ENCODE measurements at regions not wholly inside any gene's neighbourhood (a gene's known extent, or its start where the extent isn't known, plus 50 kb on each side); places are given as distances from the start of the nearest gene placed in this dataset.
A peak's percentile ranks its signal among the peaks of the same experiment; 100 is the strongest.

DNA sequence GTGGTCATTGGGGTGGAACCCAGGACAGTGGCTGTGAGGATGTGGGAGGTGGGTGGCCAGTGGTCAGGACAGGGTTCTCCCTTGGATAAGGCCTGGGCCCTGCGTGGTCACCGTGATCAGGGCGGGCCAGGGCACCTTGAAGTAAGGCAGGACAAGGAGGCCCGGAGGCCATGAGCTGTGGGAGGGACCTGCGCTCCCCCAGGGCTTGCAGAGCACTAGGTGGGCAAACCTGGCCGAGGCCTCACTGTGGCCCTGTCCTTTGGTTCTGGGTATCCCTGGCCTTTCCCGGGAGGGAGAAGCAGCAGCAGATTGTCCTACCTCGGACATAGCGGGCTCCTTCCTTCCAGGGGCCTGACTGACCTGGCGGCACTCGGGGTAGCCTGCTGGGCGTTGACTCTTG lies 144.8 kb upstream of the RET start:
- ATAC-seq (no peak), DNase-seq (no peak)
- H3K27ac ChIP-seq (ENCODE audit: low read length): no peak overlapping the region
- peaks cover 11% of the 10 kb centered on the region for H3K27me3 ChIP-seq (ENCODE audit: control insufficient read depth, insufficient read depth, low read length)
- TF ChIP-seq, protein P1, sequence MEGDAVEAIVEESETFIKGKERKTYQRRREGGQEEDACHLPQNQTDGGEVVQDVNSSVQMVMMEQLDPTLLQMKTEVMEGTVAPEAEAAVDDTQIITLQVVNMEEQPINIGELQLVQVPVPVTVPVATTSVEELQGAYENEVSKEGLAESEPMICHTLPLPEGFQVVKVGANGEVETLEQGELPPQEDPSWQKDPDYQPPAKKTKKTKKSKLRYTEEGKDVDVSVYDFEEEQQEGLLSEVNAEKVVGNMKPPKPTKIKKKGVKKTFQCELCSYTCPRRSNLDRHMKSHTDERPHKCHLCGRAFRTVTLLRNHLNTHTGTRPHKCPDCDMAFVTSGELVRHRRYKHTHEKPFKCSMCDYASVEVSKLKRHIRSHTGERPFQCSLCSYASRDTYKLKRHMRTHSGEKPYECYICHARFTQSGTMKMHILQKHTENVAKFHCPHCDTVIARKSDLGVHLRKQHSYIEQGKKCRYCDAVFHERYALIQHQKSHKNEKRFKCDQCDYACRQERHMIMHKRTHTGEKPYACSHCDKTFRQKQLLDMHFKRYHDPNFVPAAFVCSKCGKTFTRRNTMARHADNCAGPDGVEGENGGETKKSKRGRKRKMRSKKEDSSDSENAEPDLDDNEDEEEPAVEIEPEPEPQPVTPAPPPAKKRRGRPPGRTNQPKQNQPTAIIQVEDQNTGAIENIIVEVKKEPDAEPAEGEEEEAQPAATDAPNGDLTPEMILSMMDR (IDR thresholded peaks at IDR 0.05): no peak
- H3K4me3 ChIP-seq (ENCODE audit: low read length): no peak overlapping the region
- peaks cover 29 to 44% of the 10 kb centered on the region in 2 donors for H3K27me3 Mint-ChIP-seq (ENCODE audit: low read depth in 2 of 2)
- H3K36me3 ChIP-seq (ENCODE audit: control insufficient read depth, insufficient read depth, low read length): no peaks in the 10 kb centered on the region
- no peak overlapping the region for H3K27ac Mint-ChIP-seq
- H3K36me3 Mint-ChIP-seq: no peaks in the 10 kb centered on the region
- no peaks in the 10 kb centered on the region for H3K9me3 Mint-ChIP-seq
- peaks cover 8 to 19% of the 10 kb centered on the region in 2 donors for H3K4me1 Mint-ChIP-seq
- peaks cover 13% of the 10 kb centered on the region for H3K4me1 ChIP-seq (ENCODE audit: control insufficient read depth, insufficient read depth, low read length)
- intact Hi-C loops (cut with micrococcal nuclease): no loop called here
- WGBS (ENCODE audit: insufficient coverage): 95% methylated on average over 12 of the region's 12 CpGs
- H3K4me3 Mint-ChIP-seq: no peak overlapping the region
- no peaks in the 10 kb centered on the region for H3K9me3 ChIP-seq (ENCODE audit: control insufficient read depth, insufficient read depth, low read length)

GRCh38 chr10:42932735-42933447 lies 144.0 kb upstream of the RET start:
- Histone ChIP-seq H3K4me3 (ENCODE audit: low read length) (no peak overlapping the region), H3K27me3 (ENCODE audit: control insufficient read depth, insufficient read depth, low read length) (peaks cover 11% of the 10 kb centered on the region), H3K36me3 (ENCODE audit: control insufficient read depth, insufficient read depth, low read length) (no peaks in the 10 kb centered on the region), H3K27ac (ENCODE audit: low read length) (no peak overlapping the region), H3K4me1 (ENCODE audit: control insufficient read depth, insufficient read depth, low read length) (peaks cover 13% of the 10 kb centered on the region), H3K9me3 (ENCODE audit: control insufficient read depth, insufficient read depth, low read length) (no peaks in the 10 kb centered on the region)
- intact Hi-C loops (cut with micrococcal nuclease): no loop called here
- TF ChIP-seq, protein P1 (IDR thresholded peaks at IDR 0.05): no peak
- Mint-ChIP-seq H3K27ac (no peak overlapping the region), H3K27me3 (ENCODE audit: low read depth in 2 of 2) (peaks cover 26 to 40% of the 10 kb centered on the region in 2 donors), H3K4me3 (peak overlapping the region; percentile 79), H3K4me1 (peaks cover 8 to 19% of the 10 kb centered on the region in 2 donors), H3K36me3 (no peaks in the 10 kb centered on the region), H3K9me3 (no peaks in the 10 kb centered on the region)
- WGBS (ENCODE audit: insufficient coverage): 8% methylated on average over 45 of the region's 45 CpGs
- ATAC-seq: peak in 2 of 3 donors; percentile 6 to 60
- DNase-seq: peak in 1 of 2 donors; percentile 70

DNA sequence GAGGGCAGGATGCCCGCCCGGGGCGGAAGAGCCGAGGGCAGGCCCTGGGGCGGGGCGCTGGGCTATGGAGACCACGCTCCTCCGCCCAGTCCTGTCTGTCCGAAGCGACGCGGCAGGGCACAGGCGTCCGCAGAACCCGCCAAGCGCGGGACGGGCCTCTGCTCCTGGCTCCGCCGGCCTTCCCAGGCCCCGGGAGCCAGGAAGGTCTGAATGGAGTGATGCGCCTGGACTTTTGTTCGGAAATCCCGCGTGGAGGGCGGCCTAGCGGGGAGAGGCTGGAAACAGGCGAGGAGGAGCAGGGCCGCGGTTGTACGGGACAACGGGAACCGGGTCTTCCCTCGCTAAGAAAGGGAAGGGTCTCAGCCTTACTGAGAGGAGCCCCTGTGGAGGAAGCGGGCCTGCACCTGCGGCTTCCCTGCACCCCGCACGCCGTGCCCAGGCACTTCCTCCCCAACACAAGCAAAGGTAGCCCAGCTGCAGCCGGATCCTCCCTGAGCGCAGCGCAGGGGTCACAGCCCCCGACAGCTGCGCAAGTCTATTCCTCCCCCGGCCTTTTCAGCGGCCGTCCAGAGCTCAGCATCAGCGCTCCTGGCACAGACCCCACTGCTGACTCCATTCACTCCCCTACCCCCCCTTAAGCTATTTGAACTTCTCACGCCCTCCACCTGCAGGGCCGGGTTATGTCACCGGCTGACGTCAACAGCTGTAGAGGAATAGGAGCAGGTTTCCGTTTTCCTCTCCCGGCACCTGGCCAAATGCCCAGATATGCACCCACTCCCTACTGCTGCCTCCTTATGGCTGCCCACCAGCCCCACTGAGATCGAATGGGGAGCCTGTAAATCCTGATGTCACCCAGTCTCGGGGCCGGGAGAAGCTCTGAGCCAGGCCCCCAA lies 143.2 kb upstream of the RET start:
- Mint-ChIP-seq H3K4me1 (peaks cover 8 to 19% of the 10 kb centered on the region in 2 donors), H3K27ac (no peak overlapping the region), H3K36me3 (no peaks in the 10 kb centered on the region), H3K4me3 (peak overlapping the region; percentile 79), H3K9me3 (no peaks in the 10 kb centered on the region), H3K27me3 (ENCODE audit: low read depth in 2 of 2) (peaks cover 21 to 37% of the 10 kb centered on the region in 2 donors)
- Histone ChIP-seq H3K27ac (ENCODE audit: low read length) (no peak overlapping the region), H3K9me3 (ENCODE audit: control insufficient read depth, insufficient read depth, low read length) (no peaks in the 10 kb centered on the region), H3K4me1 (ENCODE audit: control insufficient read depth, insufficient read depth, low read length) (peaks cover 13% of the 10 kb centered on the region), H3K4me3 (ENCODE audit: low read length) (no peak overlapping the region), H3K27me3 (ENCODE audit: control insufficient read depth, insufficient read depth, low read length) (peaks cover 11% of the 10 kb centered on the region), H3K36me3 (ENCODE audit: control insufficient read depth, insufficient read depth, low read length) (no peaks in the 10 kb centered on the region)
- ATAC-seq (peak in 2 of 3 donors; percentile 29 to 63), DNase-seq (peak in 1 of 2 donors; percentile 71)
- TF ChIP-seq, protein P1 (IDR thresholded peaks at IDR 0.05): no peak
- 6% methylated on average over 57 of the region's 57 CpGs for WGBS (ENCODE audit: insufficient coverage)
- intact Hi-C loops (cut with micrococcal nuclease): no loop called here
